Stimulated activated CD4-positive, alpha-beta T cell treated with anti-CD3 and anti-CD28 coated beads, Interleukin-15, amount 100 ng/mL, for 24 hours (primary cell): ENCODE measurements at regions not wholly inside any gene's neighbourhood (a gene's known extent, or its start where the extent isn't known, plus 50 kb on each side); places are given as distances from the start of the nearest gene placed in this dataset.
"Not testable (repeated sequence)": the region's sequence is repeated elsewhere in the genome, so short reads cannot be mapped to it uniquely, and the experiment has no call there.

Experiments used
- DNase-seq: peaks from one replicate; pipeline ENCODE4 v3.0.0-alpha.2; 2020

DNA sequence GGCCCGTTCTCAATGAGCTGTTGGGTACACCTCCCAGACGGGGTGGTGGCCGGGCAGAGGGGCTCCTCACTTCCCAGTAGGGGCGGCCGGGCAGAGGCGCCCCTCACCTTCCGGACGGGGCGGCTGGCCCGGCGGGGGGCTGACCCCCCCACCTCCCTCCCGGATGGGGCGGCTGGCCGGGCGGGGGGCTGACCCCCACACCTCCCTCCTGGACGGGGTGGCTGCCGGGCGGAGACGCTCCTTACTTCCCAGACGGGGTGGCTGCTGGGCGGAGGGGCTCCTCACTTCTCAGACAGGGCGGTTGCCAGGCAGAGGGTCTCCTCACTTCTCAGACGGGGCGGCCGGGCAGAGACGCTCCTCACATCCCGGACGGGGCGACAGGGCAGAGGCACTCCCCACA is 644.7 kb upstream of the KCNMB2 start:
- not testable (repeated sequence) for DNase-seq

DNA sequence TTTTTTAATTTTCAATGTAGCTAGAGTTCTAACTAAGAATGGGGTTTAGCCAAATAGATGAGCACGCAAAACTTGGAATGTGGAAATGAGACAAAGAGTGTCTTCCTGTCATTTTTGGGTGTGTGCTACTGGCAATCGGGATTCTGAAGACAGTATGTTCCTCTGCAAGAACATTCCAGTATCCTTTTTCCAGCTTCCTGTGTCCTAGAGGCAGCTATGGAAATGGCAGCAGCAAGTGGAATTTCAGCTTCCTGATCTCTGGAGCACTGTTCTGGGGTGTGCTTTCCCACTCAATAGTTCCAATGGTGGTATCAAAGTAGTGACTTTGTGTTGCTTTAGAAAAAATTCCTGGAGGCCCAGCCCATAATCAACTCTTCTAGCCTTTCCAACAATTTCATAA is 642.9 kb upstream of the KCNMB2 start:
- no peak for DNase-seq

DNA sequence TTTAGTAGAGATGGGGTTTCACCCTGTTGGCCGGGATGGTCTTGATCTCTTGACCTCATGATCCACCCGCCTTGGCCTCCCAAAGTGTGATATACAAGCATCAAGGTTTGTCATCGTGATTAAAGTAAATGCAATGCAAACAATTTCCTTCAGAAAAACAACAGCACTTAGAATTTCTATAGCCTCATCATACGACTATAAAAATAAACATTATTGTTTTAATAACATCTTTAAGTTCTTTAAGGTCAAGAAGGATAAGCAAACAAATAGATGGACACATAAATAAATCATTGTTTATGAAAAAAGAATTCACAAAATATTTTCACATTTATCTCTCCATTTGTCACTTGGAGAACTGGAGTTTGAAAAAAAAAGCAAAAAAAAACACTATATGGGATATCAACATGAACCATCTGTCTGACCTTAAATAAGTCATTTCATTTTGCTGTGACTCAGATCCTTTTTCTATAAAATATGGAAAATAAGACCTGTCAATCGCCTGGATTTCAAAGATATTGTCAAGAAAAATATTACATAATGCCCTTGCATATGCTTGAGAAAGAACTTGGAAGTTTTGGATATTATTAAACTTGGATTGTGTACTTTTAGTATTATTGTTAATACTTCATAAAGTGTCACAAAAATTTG is 642.0 kb upstream of the KCNMB2 start:
- no peak for DNase-seq

DNA sequence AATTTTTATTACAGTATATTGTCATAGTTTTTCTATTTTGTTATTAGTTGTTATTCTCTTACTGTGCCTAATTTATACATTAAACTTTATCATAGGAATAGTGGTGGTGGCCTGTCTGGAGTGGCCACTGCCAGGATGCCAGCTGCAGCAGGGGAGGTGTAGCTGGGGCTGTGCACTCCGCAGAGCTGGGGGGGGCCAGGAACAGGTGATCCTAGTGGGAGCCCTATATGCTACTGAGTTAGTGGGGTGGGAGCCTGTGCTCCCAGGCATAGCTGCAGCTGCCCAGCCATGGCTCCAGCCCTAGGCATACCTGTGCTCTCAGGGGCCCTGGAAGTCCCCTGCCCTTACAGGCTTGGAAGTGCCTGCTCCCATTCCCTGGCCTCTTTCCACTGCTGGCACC is 638.1 kb upstream of the KCNMB2 start:
- no peak for DNase-seq

DNA sequence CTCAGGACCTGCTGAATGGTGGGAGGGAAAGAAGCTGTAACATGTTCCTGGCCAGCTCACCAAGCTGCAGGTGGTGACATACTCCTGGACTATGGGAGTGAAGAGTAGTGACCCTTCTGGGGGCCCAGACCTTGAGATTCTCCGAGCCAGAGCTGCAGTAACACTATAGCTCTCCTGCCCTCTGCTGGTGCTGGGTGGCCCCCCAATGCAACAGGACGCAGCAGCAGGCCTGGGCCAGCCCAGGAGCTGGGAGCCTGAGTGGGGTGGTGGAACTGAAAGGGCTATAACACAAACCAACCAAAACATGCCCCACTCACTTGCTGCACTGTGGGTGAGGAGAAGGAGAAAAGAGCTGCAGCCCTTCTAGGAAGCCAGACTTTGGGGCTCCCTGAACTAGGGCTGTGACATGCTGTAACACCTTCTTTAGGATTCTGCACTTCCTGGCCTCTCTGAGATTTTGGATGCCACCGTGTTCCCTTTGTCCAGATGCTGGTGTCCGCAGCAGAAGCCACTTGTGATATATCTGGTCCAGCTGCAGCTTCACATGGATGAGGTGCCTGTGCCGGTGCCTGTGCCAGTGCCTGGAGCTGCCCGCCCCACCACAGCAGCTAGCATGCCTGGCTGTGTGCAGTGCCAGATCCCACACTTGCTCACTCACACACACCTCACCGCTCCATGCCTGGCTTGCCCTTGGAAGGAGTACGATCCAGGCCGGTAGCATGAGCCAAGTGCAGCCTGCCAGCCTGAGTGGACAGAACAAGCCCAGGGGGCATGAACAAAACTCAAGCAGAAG is 636.8 kb upstream of the KCNMB2 start:
- no peak for DNase-seq

DNA sequence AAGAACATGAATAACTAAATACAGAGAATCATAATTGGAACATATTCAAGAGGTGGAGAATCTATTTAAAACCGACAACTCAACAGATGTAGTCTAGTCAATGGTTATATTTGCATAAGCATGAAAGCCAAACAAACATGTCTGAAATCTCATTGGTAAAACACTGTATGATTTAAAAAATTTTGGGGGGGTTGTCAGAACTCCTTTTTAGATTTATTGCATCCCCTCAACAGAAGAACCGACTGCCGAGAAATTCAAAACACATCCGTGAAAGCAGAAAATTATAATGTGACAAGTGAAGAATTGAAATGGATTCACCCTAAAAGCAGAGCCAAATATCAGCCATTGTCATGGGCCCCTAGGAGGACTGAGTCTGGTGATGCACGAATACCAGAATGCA is 633.4 kb upstream of the KCNMB2 start:
- DNase-seq = no peak

DNA sequence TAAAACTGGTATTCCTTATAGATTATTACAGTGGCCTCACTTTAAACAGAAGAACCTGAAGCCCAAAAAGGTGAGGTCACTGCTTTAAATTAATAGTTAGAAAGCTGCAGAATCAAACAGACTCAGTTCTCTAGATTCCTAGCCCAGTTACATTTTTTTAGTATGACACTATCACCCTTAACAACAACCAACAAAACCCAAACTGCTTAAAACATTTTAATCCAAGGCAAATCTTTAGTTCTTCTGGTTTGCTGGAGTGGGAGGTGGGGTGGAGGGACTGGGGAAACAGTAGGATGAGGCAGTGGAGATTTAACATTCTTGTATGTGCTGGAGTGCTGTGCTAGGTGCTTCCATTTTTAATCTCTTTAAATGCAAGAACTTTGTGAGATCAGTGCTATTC is 631.6 kb upstream of the KCNMB2 start:
- DNase-seq = no peak

DNA sequence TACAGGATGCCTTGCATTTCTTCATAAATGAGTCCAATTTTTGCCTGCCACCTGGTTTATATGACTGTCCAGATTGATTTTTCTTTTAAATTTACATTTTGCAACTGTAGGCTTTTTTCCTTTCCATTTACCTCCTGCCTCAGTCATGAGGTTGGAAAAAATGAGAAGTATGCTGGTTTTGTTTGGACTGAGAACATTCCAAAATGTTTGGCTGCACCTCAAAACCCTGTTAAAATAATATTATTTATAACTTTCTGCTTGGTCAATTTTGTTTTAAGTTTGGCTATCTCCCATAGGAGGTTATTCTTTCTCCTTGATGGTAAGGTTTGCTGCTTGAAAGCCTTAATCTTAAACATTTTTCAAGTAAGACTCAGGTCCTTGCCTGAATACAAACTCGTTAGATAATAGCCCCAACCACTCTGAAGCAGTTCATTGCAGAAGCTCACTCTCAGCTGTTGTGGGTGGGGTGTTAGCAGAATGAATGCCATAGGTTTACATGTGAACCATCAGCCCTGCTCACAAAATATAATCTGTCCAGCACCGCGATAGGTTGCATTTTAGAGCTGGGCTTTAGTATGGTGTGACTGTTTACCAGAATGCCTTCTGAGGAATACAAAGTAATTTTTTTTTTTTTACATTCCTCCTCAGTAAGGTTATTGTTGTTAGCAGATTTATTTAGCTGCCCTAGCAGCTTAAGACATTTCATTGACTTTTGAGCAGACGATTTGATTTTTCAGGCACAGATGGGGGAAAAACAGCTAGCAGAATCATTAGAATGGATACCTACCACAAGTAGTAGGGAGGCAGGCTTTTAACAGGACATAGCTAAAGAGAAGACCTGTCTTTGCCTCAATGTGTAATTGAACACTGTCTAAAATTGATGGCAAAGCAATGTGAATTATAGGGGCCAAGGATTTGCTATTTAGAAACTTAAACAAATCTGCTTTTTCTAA is 630.8 kb upstream of the KCNMB2 start:
- no peak for DNase-seq

DNA sequence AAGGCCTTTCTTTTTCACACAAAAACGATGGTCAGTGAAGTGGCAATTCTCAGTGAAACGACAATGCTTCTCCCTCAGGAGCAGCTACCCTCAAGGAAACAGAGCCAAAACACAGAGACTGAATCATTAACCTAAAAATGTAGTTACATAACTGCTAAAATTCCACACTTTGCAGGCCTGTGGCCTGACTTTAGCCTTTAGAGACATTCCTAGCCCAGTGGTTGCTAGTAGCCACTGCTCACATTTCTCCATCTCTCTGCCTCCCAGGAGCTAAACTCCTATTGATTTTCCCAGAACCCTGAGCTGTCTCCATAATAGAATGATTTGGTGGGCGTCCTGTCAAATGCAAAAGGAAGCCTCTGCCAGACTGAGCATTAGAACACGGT is 630.1 kb upstream of the KCNMB2 start:
- no peak for DNase-seq

DNA sequence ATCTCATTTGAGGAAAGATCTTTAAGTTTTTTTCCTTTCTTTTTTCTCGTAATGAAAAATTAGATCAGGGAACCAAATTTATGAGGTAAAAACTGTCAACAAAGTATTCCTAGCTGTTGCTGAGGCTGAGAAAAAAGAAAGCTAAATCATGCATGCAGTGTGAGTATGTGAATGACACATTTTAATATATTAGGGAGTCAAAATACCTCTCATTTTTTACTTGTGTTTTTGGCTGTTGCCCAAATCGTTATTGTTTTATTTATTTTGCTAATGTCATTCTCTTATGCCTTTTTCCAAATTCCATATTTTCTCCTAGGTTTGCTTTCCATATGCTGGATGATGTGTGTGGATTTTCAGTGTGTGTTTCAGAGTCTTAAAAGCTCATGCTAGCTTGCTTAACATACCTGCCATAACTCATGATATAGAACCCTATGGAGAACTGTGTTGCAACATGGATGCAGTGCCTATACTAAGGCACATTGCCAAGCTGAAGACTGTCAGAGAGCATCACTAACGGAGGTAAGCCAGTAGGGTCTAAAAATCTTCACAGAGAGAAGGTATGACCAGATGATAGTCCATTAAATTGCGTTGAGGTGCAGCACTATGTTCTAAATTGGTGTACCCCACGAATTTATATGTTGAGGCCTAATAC is 629.5 kb upstream of the KCNMB2 start:
- DNase-seq = no peak

DNA sequence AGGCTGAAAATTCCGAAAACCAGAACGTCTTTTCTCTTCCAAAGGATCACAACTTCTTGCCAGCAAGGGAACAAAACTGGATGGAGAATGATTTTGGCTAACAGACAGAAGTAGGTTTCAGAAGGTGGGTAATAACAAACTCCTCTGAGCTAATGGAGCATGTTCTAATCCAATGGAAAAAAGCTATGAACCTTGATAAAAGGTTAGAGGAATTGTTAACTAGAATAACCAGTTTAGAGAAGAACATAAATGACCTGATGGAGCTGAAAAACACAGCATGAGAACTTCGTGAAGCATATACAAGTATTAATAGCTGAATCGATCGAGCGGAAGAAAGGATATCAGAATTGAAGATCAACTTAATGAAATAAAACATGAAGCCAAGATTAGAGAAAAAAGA is 626.7 kb upstream of the KCNMB2 start:
- not testable (repeated sequence) for DNase-seq

DNA sequence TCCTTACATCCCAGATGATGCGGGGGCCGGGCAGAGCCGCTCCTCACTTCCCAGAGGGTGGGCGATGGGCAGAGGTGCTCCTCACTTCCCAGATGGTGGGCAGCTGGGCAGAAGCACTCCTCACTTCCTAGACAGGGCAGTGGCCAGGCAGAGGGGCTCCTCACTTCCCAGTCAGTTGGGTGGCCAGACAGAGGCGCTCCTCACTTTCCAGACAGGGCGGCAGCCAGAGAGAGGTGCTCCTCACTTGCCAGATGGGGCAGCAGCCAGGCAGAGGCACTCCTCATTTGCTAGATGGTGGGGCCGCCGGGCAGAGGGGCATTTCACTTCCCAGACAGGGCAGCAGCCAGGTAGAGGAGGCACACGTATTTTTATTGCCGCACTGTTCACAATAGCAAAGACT is 622.0 kb upstream of the KCNMB2 start:
- DNase-seq = no peak

DNA sequence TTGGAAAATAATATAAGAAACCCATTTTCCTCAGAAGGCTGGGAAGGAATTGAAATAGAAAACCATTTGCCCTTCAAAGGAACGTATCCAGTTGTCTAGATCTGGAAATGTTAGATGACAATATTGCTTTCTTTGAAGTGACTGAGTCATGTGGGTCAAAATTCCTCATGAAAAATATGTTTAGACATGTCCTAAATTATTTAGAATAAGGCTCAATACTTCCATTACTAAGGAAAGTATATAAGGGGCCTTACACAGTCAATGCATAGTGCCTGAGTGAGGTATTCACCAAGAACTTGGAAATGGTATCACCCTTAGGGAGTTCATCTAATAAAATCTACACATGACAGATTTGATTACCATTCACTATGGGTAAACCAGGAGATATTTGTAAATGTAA is 619.8 kb upstream of the KCNMB2 start:
- no peak for DNase-seq

DNA sequence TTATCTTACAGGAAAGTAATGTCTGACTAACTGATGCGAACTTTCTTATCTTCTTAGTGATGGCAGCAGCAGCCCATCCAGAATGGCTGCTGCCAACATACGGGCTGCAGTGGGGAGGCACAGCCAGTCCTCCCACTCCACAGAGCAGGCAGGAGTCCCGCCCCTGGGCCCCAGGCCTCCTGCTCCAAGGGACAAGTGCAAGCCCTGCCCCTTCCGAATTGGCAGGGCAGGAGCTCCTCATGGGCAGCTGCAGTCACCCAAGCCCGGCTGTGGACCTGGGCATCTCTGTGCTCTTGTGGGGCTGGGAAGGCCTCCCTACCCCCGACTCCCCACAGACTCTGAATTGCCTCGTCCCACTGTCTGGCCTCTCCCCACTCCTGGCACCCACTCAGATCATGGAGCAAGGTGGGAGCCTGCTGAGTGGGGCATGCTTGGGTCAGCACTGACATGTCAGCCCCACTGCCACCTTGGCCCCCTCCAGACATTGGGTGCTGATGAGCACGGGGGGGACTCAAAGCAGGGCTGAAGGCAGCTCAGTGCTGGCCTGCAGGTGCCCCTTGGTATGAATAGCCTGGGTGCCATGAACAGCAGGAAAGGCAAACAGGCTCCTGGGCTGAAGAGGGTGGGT is 618.9 kb upstream of the KCNMB2 start:
- no peak for DNase-seq

DNA sequence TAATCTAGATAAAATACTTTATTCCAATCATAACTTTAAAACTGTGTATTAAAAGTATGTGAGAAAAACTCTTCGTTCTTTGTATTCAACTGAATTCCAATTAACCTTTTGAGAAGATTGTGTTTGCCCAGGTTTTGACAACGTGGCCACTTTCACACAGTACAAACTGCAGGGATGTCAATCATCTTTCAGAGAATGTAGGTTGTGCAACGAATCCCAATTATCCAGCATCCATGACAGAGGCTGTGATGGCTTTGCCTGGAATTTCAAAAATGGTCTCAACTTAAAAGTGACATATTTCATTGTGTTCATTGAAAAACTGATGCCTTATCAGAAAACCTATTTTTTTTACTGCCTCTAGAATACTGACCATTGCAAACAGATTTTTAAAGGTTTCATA is 615.1 kb upstream of the KCNMB2 start:
- DNase-seq = no peak

DNA sequence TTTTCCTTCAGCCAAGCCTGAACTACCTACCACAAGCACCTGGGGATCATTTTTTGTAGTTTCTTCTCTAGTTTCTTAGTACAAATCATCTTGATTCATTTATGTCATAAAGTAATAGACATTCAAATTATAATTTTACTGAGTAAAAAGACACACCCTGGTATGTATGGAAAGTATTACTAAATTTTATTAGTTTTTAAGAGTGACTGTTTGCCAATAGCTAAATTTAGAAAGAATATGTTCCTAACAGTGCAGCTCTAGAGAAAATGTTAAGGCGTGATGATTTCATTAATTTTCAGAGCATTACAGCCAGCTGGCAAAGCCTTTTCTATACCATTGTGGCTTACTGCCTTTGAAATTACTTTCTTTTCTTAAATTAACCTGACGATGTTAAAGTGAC is 612.0 kb upstream of the KCNMB2 start:
- no peak for DNase-seq

DNA sequence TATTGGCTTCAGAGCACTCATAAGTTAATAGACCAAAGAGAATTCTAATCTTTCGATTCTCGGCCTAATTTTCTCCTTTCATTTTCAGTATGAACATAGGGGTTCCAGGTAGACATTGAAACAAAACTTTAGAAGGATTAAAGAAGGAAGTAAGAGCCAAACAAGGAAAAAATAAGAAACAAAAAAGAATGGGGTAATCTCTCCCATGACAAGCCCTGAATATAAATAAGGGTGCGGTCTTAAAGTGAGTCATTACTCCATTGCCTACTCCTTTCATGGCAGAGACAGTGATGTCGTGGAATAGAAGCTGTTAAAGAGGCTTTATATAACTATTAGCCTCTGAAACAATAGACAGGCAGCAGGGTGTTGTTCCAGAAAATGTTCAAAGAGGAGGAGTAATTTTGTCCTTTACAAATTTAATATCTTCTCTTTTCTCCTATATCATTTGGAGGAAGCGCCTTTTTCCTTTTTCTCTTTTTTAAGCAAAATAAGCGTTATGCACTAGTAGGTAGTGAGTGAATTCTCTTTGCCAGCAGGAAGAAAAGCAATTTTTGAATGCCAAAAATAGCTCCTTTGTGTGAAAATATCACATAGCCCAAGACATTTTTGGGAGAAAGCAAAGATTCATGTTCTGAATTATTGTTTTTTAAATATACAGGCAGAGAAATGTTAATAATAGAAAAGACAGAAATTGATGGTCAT is 607.9 kb upstream of the KCNMB2 start:
- no peak for DNase-seq

DNA sequence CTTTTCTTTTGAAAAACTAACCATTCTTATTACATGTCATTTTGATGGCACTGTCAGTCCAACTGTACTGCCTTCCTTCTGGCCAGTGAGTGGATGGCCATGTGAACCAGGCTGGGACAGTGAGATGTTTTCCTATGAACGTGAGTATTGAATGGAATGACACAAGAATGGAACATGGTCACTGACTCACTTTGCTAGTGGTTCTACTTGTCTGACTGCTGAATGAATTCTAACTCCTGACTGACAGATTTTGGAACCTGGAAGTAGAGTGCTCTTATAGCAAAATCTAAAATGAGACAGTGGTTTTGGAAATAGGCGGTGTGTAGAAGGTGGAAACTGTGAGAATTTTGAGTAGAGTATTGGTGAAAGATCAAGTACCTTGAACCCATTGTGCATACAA is 606.9 kb upstream of the KCNMB2 start:
- DNase-seq = no peak

DNA sequence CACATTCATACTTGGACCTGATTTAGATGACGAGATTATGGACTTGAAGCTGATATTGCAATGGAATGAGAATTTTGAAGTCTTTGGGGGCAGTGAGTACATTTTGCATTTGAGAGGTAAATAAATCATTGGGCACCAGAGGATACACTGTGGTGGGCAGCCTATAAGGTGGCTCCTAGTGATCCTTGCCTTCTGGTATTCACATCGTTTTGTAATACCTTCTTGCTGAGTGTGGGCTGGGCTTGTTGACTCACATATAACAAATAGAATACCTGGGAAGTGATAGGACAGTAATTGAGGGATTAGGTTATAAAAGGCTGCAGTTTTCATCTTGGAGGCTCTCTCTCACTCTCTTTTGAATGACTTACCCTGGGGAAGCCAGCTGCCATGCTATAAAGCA is 605.5 kb upstream of the KCNMB2 start:
- DNase-seq = no peak

DNA sequence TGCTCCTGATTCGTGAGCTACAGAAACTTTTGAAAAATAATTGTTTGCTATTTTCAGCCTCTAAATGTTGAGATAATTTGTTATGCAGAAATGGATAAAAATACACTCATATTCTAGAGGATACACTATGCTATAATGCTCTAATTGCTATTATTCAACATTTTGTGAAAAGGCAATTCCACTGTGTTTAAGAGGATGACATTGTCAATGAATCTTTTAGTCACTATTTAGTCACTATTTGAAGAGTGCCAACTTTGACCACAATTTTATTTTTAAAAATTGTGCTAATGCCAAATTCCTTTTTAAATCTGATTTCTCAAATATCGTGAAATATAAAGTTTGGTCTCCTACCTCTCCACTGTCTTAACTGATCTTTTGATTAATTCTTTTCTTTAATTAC is 604.9 kb upstream of the KCNMB2 start:
- DNase-seq = no peak

DNA sequence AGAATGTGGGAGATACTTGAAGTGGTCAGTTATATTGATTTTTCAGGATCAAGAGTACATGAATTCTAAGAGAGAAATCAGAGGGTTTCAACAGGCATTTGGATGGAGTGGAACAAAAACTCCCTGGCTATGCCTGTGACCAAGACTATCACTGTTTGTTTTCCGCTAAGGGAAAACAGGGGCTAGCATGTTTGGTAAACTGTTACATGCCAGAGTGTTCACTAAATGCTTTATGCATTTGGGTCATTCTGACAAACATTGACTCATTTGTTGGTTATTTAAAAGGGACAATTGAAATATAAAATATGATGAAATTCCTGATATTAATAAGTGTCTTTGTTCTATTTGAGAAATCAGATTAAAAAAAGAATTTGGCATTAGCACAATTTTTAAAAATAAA is 603.9 kb upstream of the KCNMB2 start:
- DNase-seq = no peak
